HepG2 (cell line): ENCODE measurements at regions not wholly inside any gene's neighbourhood (a gene's known extent, or its start where the extent isn't known, plus 50 kb on each side); places are given as distances from the start of the nearest gene placed in this dataset.

ENCODE experiments used
- ATAC-seq: fragments of 200-7000 bp; cut with Tn5 transposase; 3 replicates; pipeline ENCODE4 v1.9.1; 2020; ENCODE audit warnings: mild to moderate bottlenecking, moderate library complexity
- BruUV-seq: library from RNA; stranded (reverse); fragments of 400-500 nt; replicated peaks from 2 replicates; lab custom pipeline; 2021; lab: Mats Ljungman, UMichigan
- CTCF ChIA-PET: fragments of 300-600 bp; formaldehyde crosslinking; extraction: SDS; loops from one replicate; lab custom pipeline; 2021; ENCODE audit warnings: low total read pairs, inconsistent platforms, low intra/inter-chr PET ratio; lab: Yijun Ruan, JAX
- POLR2A ChIA-PET: fragments of 350-600 bp; sonication (Branson Sonifier 250); formaldehyde crosslinking; loops from one replicate; lab custom pipeline; 2020; ENCODE audit warnings: antibody characterized with exemption, inconsistent platforms; lab: Yijun Ruan, JAX
- DNase-seq: peaks from one replicate; pipeline ENCODE4 v3.0.0-alpha.2; 2015; ENCODE audit warnings: low spot score
- FAIRE-seq: peaks from 3 replicates; lab custom pipeline; 2011; peaks lifted over from hg19 to GRCh38; lab: Jason Lieb, UNC
- H2AFZ ChIP-seq: one replicate; pipeline ENCODE4 v1.6.1; 2011; ENCODE audit warnings: low read length, inconsistent platforms
- H3K27ac ChIP-seq: fragments of 300-600 bp; 3 replicates; pipeline ENCODE4 v1.8.0; 2011; ENCODE audit warnings: mixed run types, mild to moderate bottlenecking, mixed read lengths, low read length, inconsistent platforms; ENCODE audit not compliant: insufficient read depth; ENCODE audit errors: extremely low read length
- H3K27me3 ChIP-seq, 2 experiments: fragments of 200-600 bp in 1 of 2; 2 replicates in 1 of 2; 3 replicates in 1 of 2; pipeline versions ENCODE4 v1.6.0 to v1.8.0; 2011; ENCODE audit warnings: low read length in 2 of 2, mild to moderate bottlenecking in 2 of 2, moderate library complexity in 2 of 2, inconsistent platforms in 1 of 2; ENCODE audit not compliant: insufficient read depth in 2 of 2, control insufficient read depth in 1 of 2
- H3K36me3 ChIP-seq, 2 experiments: fragments of 200-600 bp in 1 of 2; replicated peaks in 1 of 2; 2 replicates in 1 of 2; 3 replicates in 1 of 2; pipeline versions ENCODE4 v1.5.1 to v1.8.0; 2011; ENCODE audit warnings: low read length in 2 of 2, inconsistent platforms in 1 of 2; ENCODE audit not compliant: insufficient read depth in 2 of 2, control insufficient read depth in 1 of 2
- H3K4me1 ChIP-seq: 2 replicates; pipeline ENCODE4 v1.5.1; 2012; ENCODE audit warnings: low read length, inconsistent platforms; ENCODE audit not compliant: insufficient read depth
- H3K4me2 ChIP-seq: 2 replicates; pipeline ENCODE4 v1.6.0; 2011; ENCODE audit warnings: low read depth, low read length, inconsistent platforms
- H3K4me3 ChIP-seq, 3 experiments: fragments of 200-600 bp in 1 of 3; sonication (generic), shearing (Covaris generic) in 1 of 3; replicated peaks in 1 of 3; 2 replicates each; pipeline ENCODE4 v1.5.1; 2011 to 2016; ENCODE audit warnings: low read length in 3 of 3, inconsistent platforms in 2 of 3, low read depth in 2 of 3, mild to moderate bottlenecking in 2 of 3, control low read depth in 1 of 3, mixed read lengths in 1 of 3; ENCODE audit not compliant: insufficient read depth in 1 of 3
- H3K79me2 ChIP-seq: one replicate; pipeline ENCODE4 v1.6.1; 2011; ENCODE audit warnings: low read length, inconsistent platforms; ENCODE audit not compliant: insufficient read depth
- H3K9ac ChIP-seq: 2 replicates; pipeline ENCODE4 v1.6.0; 2011; ENCODE audit warnings: mild to moderate bottlenecking, low read depth, low read length, inconsistent platforms; ENCODE audit not compliant: insufficient read depth
- H3K9me3 ChIP-seq: 2 replicates; pipeline ENCODE4 v1.5.1; 2012; ENCODE audit warnings: mild to moderate bottlenecking, low read length
- H4K20me1 ChIP-seq: 2 replicates; pipeline ENCODE4 v1.6.0; 2011; ENCODE audit warnings: inconsistent platforms, mild to moderate bottlenecking, low read length, moderate library complexity; ENCODE audit not compliant: insufficient read depth
- FLYWCH1 ChIP-seq: sonication (generic); formaldehyde crosslinking; IDR thresholded peaks from 2 replicates; pipeline ENCODE4 v1.8.1; 2023; ENCODE audit warnings: mild to moderate bottlenecking, missing genetic modification reagents
- HNRNPK ChIP-seq: fragments of 200-400 bp; formaldehyde crosslinking; IDR thresholded peaks from 2 replicates; pipeline ENCODE4 v1.6.1; 2018; ENCODE audit warnings: low read length, low read depth, moderate library complexity, mild to moderate bottlenecking; ENCODE audit not compliant: poor library complexity, severe bottlenecking
- KLF9 ChIP-seq: IDR thresholded peaks from 2 replicates; pipeline ENCODE4 v1.6.1; 2016; ENCODE audit warnings: low read depth
- ZNF264 ChIP-seq: sonication (generic); formaldehyde crosslinking; IDR thresholded peaks from 2 replicates; pipeline ENCODE4 v1.4.0; 2020; ENCODE audit warnings: missing genetic modification reagents
- ZNF280D ChIP-seq: sonication (generic); formaldehyde crosslinking; IDR thresholded peaks from 2 replicates; pipeline ENCODE4 v1.5.1; 2020; ENCODE audit warnings: mild to moderate bottlenecking, missing genetic modification reagents
- ZNF607 ChIP-seq: sonication (generic); formaldehyde crosslinking; IDR thresholded peaks from 2 replicates; pipeline ENCODE4 v1.5.1; 2020; ENCODE audit warnings: missing genetic modification reagents, mild to moderate bottlenecking, borderline replicate concordance
- WGBS: methylation state at CpG from one replicate; pipeline ENCODE4 v1.1.6; 2017; ENCODE audit warnings: low lambda C conversion rate; 5-methylcytosine and 5-hydroxymethylcytosine counted together
- in situ Hi-C: cut with HindIII; loops from 2 replicates; pipeline ENCODE4 v1.10.0; 2017; ENCODE audit warnings: low pct_unique_long_range_greater_than_20kb; ENCODE audit not compliant: extremely low pct_ligation_motif_present
- intact Hi-C: fragments of 100-400 bp; cut with micrococcal nuclease; formaldehyde crosslinking; loops from one replicate; pipeline ENCODE4 v1.10.0; 2022; ENCODE audit not compliant: unreplicated experiment

DNA sequence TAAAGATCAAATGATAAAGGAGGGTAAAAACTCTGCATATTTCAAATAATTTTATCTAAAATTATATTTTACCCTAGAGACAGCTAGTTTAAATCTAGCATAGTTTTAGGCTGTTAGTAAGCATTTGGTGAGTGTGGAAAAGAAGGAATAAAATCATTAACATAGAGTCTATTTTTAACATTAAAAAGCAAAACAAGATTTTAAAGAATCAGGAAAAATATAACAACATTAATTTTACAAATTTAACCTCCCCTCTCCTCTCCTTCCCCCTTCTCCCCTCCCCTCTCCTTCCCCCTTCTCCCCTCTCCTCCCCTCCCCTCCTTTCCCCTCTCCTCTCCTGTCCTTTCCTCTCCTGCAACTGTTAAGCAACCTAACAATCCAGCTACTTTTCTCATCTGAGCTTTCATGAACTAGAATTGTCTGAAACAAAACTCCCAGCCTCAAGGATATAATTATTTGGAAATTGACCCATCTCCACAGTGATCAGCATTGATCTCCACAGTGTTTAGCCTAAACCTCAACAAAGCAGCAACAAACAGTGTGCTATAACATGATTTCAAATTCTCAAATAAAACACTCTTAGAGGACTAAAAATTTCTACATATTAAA lies 293.2 kb downstream of the PPP1R3A start:
- in situ Hi-C loops = no loop called here
- POLR2A ChIA-PET = no interaction called here

DNA sequence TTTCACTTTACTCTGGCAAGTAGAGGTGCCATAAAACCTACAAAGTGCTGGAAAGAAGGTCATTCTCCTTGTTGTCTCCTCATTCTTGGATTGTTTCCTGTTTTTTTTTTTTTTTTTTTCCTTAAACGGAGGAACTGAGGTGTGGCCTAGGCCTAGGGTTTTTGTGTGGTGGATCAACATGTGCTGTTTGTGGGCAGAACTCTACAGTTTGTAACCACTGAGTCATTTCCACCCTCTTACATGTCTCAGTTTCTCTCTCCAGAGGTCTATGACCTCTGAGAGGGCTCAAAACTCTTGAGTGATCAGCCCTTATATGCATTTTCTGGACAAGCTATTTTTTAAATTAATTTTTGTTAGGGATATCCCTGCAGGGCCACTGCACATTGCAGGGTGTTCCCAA lies 296.0 kb downstream of the PPP1R3A start:
- Histone ChIP-seq H3K4me1 (no peaks in the 10 kb centered on the region), H3K9ac (no peak overlapping the region), H3K9me3 (peaks cover 35% of the 10 kb centered on the region), H3K27me3 (no peaks in the 10 kb centered on the region), H3K79me2 (no peaks in the 10 kb centered on the region), H4K20me1 (no peaks in the 10 kb centered on the region), H2AFZ (no peak overlapping the region), H3K4me3 (no peak overlapping the region), H3K36me3 (no peaks in the 10 kb centered on the region), H3K27ac (no peak overlapping the region), H3K4me2 (no peak overlapping the region)
- TF ChIP-seq KLF9 (CRISPR knock-in tag) (no peak), ZNF280D (no peak), ZNF264 (no peak), FLYWCH1 (CRISPR knock-in tag) (no peak)
- DNase-seq = no peak
- intact Hi-C loops = no loop called here
- in situ Hi-C loops = no loop called here
- WGBS = 0% methylated on average over 1 of the region's 1 CpG
- ChIA-PET CTCF (no interaction called here), POLR2A (no interaction called here)
- no peak for FAIRE-seq
- no TSS peak for BruUV-seq
- ATAC-seq = no peak

More for the DNA sequence above, 293.2 kb downstream of the PPP1R3A start:
- intact Hi-C loops = no loop called here
- H4K20me1 ChIP-seq = no peaks in the 10 kb centered on the region
- TF ChIP-seq ZNF607 (CRISPR knock-in tag) (no peak), HNRNPK (peak; percentile 96)
- TF ChIP-seq, all 625 proteins: peak for 1
- Histone ChIP-seq H3K27ac (no peak overlapping the region), H3K27me3 (no peaks in the 10 kb centered on the region), H3K79me2 (no peaks in the 10 kb centered on the region), H3K9me3 (peaks cover 18% of the 10 kb centered on the region), H2AFZ (no peak overlapping the region), H3K4me1 (no peaks in the 10 kb centered on the region), H3K4me2 (no peak overlapping the region), H3K4me3 (no peak overlapping the region), H3K9ac (no peak overlapping the region), H3K36me3 (no peaks in the 10 kb centered on the region)
- no TSS peak for BruUV-seq
- no peak for FAIRE-seq
- ATAC-seq = no peak
- CTCF ChIA-PET = no interaction called here
- no peak for DNase-seq
